Stimulated activated CD4-positive, alpha-beta T cell treated with anti-CD3 and anti-CD28 coated beads, Interleukin-1b, Interleukin-23, amount 100 ng/mL, for 1 hour (primary cell): ENCODE measurements at regions not wholly inside any gene's neighbourhood (a gene's known extent, or its start where the extent isn't known, plus 50 kb on each side); places are given as distances from the start of the nearest gene placed in this dataset.

Experiments used
- DNase-seq, 2 donors: peaks; one replicate each; pipeline ENCODE4 v3.0.0-alpha.2; 2020; ENCODE audit warnings: low read depth in 2 of 2

DNA sequence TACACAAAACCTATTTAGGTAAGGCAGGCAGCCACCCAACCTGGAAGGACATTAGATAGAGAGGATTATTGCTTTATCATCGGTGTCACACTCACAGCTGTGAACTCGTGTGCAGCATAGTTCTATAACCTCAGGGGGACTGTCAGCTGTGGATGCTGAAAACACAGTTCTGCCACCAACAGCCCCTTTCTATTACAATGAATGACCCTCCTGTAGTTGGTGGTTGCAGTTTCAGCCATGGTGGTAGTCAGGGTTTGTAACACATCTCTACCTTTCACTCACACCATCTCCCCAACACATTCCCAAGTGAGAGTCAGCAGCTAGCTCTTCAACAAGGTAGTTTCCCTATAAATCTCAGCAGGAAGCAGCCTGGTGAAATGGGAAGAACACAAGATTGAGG lies 136.8 kb downstream of the ZC3H11B start:
- DNase-seq: no peak

GRCh38 chr1:219472596-219472995 lies 140.3 kb downstream of the ZC3H11B start:
- no peak for DNase-seq

- DNase-seq: no peak
Measured at GRCh38 chr1:219467524-219467923, 145.4 kb downstream of the ZC3H11B start.

GRCh38 chr1:219466766-219467165 lies 146.1 kb downstream of the ZC3H11B start:
- no peak for DNase-seq

DNA sequence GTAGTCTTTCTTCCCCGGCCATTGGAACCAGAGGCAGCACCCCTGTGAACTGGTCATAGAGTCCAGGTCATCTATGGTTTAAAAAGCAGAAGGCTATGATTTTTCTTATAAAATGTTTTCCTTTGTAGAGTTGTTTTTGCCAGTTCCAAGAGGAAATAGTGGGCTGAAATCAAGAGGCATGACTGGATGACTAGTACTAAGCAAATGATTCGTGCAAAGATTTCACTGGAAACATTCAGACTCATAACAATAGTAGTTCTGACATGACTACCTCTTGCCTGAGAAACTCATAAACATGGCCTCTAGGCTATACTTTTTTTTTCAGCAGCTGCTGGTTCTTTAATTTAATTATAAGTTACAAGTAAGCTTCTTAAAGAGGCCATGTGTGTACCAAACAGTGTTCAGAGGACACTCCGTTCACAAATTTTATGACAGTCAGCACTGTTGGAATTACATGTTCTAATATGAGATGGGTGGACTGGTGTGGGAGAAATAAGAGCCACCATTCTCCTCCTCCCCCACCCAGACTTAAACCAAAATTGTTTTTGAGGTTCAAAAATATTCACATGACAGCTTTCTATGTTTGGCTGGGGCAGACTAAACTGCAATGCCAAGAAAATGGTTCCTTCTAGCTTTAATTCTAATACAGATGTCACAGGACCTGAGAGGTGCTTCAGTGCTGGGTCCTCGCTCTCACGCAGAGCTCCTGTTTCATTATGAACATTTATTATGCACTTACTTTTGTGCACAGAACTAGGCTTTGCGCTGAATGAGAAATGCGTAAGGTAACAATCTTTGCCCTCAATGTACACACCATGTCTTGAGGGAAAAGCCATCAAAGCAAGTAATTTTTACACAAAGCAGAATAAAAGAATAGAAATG lies 147.5 kb downstream of the ZC3H11B start:
- no peak for DNase-seq

- DNase-seq: no peak
Measured at GRCh38 chr1:219463636-219464035, 149.3 kb downstream of the ZC3H11B start.

GRCh38 chr1:219461981-219462400 lies 150.9 kb downstream of the ZC3H11B start:
- DNase-seq: no peak

- no peak for DNase-seq
Measured at GRCh38 chr1:219460896-219461815, 151.7 kb downstream of the ZC3H11B start.

DNA sequence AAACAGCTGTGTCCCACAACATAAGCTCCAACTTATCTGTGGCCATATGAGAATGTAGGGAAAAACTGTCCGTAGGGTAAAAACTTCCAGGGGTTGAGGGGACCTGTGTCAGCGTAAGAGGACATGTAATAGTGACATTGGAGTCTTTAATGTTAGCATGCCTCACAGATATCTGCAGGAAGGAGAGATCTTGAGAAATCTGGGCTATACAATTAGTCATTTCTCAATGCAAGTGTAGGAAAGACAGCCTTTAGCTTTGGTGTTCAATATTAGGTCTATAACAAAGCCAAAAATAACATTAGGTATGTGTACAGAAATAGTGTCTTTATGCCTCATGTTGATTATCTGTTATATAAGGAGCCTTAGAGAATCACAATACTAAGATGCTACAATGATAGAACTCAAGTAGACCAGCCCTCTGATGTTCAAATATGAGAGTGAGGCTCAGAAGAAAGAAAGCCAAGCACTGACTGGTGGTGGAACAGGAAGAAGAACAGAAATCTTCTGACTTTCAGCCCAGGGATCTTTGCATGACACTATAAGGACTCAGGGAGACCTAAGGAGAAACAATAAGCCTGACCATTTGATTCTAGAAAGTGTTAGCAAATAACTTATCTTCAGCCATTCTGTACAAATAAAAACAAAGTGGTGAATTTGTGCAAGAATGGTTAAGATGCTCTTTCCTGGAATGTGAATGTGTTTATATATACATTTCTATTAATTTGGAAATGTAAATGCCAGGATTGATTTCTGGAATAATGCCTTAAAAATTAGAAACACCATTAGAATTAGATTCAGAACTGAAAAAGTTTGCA lies 152.6 kb downstream of the ZC3H11B start:
- DNase-seq: no peak

- no peak for DNase-seq
Measured at GRCh38 chr1:219459351-219460080, 153.4 kb downstream of the ZC3H11B start.

DNA sequence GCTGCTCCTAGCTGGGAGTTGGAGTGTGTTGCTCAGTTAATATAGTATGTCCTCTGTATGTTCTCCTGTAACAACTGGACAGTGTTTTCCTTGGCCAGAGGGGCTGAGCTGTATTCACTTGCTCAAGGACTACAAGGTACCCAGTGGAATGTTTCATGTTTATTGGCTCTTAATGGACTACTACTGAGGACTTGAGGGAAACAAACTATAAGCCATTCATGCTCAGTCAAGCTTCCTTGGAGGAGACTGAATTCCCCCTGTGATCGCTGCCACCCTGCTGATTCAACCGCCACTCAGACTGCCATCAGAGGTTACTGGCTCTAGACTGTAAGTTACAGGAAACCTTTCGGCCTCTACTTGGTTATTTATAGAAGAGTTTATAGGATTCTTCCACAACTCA lies 166.6 kb downstream of the ZC3H11B start:
- no peak for DNase-seq

- DNase-seq: no peak
Measured at GRCh38 chr1:219445864-219446263, 167.0 kb downstream of the ZC3H11B start.

DNA sequence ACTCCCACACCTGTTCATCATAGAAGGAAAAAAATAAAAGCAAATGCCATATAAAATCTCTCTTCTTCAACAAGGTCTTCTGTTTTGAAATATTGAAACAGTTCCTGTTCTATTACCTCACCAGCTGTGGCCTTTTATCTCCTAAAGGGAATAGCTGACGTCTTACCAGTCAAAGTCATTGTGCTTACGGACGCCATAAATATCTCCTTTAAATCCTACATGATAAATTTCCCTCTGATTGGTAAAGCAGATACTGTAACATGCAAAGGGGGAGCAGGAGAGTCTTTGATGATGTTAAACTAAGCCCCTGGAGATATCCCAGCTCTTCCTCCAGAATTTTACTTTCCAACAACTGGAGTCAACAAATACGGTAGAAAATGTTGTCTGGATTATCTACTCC lies 168.4 kb downstream of the ZC3H11B start:
- DNase-seq: no peak

GRCh38 chr1:219443763-219444162 lies 169.1 kb downstream of the ZC3H11B start:
- no peak for DNase-seq

GRCh38 chr1:219442611-219443061 lies 170.3 kb downstream of the ZC3H11B start:
- no peak for DNase-seq

- DNase-seq: no peak
Measured at GRCh38 chr1:219441884-219442283, 171.0 kb downstream of the ZC3H11B start.

- no peak for DNase-seq
Measured at GRCh38 chr1:219439376-219439775, 173.5 kb downstream of the ZC3H11B start.

- DNase-seq: no peak
Measured at GRCh38 chr1:219438386-219438785, 174.5 kb downstream of the ZC3H11B start.

DNA sequence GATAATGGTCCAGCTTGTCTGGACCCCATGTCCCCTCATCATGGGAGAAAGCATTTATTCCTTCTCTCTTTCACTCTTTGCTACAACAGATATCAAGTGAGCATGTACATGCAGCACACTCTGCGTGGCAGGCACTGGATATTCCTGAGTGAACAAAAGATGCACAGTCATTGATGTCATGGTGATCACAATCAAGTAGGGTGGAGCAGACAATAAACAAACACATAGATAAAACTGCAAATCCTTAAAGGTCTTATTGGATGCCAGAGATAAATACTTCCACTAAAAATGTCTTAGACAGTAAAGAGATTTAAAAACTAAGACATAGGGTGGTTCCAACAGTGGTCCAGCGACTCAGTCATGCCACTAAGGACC lies 178.0 kb downstream of the ZC3H11B start:
- DNase-seq: no peak

DNA sequence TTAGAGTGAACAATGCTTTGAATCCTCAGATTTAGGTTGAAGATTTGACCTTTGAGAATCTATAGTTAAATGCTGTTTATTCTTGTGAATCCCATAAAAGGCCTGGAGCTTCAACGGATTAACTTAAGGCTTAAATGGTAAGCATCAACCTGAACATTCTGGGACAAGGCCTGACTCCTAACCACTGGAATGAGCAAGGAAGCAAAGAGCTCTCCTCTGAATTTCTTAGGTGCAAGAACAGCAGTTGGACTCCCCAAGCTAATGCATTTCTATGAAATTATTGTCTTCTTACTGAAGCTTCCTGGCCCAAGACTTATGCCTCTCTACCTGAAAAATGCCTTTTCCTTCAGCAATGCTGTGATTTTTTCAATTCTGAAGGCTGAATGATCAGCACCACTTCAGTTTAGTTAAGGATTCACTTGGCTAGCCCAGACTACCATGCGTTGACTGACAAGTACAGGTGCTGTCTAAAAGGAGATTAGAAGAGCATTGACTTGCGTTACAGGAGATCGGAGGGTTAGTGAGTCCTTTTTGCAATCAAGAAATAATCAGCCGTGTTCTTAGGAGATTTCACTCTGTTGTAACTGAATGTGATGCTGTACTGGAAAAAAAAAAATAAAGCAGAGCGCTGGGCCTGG lies 178.5 kb downstream of the ZC3H11B start:
- DNase-seq: no peak
